GM12878 (cell line): ENCODE measurements at regions not wholly inside any gene's neighbourhood (a gene's known extent, or its start where the extent isn't known, plus 50 kb on each side); places are given as distances from the start of the nearest gene placed in this dataset.

ENCODE experiments used
- ATAC-seq: fragments of 200-7000 bp; cut with Tn5 transposase; 3 replicates; pipeline ENCODE4 v1.9.1; 2020; ENCODE audit warnings: mild to moderate bottlenecking, moderate library complexity
- BruUV-seq: library from RNA; stranded (reverse); fragments of 400-500 nt; replicated peaks from 2 replicates; lab custom pipeline; 2021; lab: Mats Ljungman, UMichigan
- CTCF ChIA-PET: fragments of 300-600 bp; sonication (Branson Sonifier 250); formaldehyde crosslinking; extraction: SDS; loops from one replicate; lab custom pipeline; 2021; ENCODE audit warnings: inconsistent platforms; lab: Yijun Ruan, JAX
- POLR2A ChIA-PET: fragments of 350-600 bp; formaldehyde crosslinking; extraction: SDS; loops from one replicate; lab custom pipeline; 2021; ENCODE audit warnings: inconsistent platforms; lab: Charles Lee
- RAD21 ChIA-PET: fragments of 300-600 bp; sonication (Branson Sonifier 250); formaldehyde crosslinking; loops from one replicate; lab custom pipeline; 2023; ENCODE audit warnings: antibody characterized with exemption; ENCODE audit not compliant: unreplicated experiment; lab: Charles Lee
- SMC1A ChIA-PET: fragments of 300-600 bp; sonication (Branson Sonifier 250); formaldehyde crosslinking; loops from one replicate; lab custom pipeline; 2023; ENCODE audit not compliant: unreplicated experiment, uncharacterized antibody; lab: Charles Lee
- DNase-seq: peaks from one replicate; pipeline ENCODE4 v3.0.0-alpha.2; 2011; ENCODE audit warnings: low read depth, low spot score
- FAIRE-seq: peaks from 3 replicates; lab custom pipeline; 2011; peaks lifted over from hg19 to GRCh38; lab: Jason Lieb, UNC
- H2AFZ ChIP-seq: 2 replicates; pipeline ENCODE4 v1.6.0; 2011; ENCODE audit warnings: low read depth, low read length, control low read depth; ENCODE audit not compliant: control insufficient read depth
- H3K27ac ChIP-seq: 2 replicates; pipeline ENCODE4 v1.5.1; 2011; ENCODE audit warnings: control low read depth; ENCODE audit not compliant: control insufficient read depth, insufficient read depth
- H3K27me3 ChIP-seq, 2 experiments: replicated peaks in 1 of 2; 2 replicates each; pipeline versions ENCODE4 v1.6.0 to v1.6.1; 2011; ENCODE audit warnings: low read length in 1 of 2; ENCODE audit not compliant: control insufficient read depth in 2 of 2, insufficient read depth in 2 of 2
- H3K36me3 ChIP-seq, 2 experiments: 2 replicates each; pipeline ENCODE4 v1.5.1; 2011; ENCODE audit warnings: low read length in 1 of 2; ENCODE audit not compliant: control insufficient read depth in 2 of 2, insufficient read depth in 2 of 2
- H3K4me1 ChIP-seq: 2 replicates; pipeline ENCODE4 v1.6.1; 2011; ENCODE audit warnings: mild to moderate bottlenecking, low read length, moderate library complexity, mixed read lengths; ENCODE audit not compliant: control insufficient read depth, insufficient read depth
- H3K4me2 ChIP-seq: 2 replicates; pipeline ENCODE4 v1.6.0; 2011; ENCODE audit warnings: control low read depth; ENCODE audit not compliant: control insufficient read depth, insufficient read depth
- H3K4me3 ChIP-seq: fragments of 200-600 bp; sonication (generic); 2 replicates; pipeline ENCODE4 v1.5.1; 2016
- H3K79me2 ChIP-seq: 2 replicates; pipeline ENCODE4 v1.6.0; 2011; ENCODE audit warnings: low read length; ENCODE audit not compliant: control insufficient read depth, insufficient read depth
- H3K9ac ChIP-seq: 2 replicates; pipeline ENCODE4 v1.8.0; 2011; ENCODE audit warnings: low read length, control low read depth, mixed read lengths; ENCODE audit not compliant: control insufficient read depth, insufficient read depth
- H3K9me3 ChIP-seq: replicated peaks from 3 replicates; pipeline ENCODE4 v1.5.1; 2011; ENCODE audit warnings: mild to moderate bottlenecking, low read length; ENCODE audit not compliant: control insufficient read depth, insufficient read depth
- H4K20me1 ChIP-seq: 2 replicates; pipeline ENCODE4 v1.6.0; 2011; ENCODE audit not compliant: control insufficient read depth, insufficient read depth
- CBX5 ChIP-seq: sonication (generic); IDR thresholded peaks from 2 replicates; pipeline ENCODE4 v1.6.1; 2016; ENCODE audit warnings: low read depth, moderate library complexity, mild to moderate bottlenecking, inconsistent platforms
- ESRRA ChIP-seq: IDR thresholded peaks from 2 replicates; pipeline ENCODE4 v1.6.1; 2012; ENCODE audit warnings: mild to moderate bottlenecking, low read length, improper control_type of control experiment
- IKZF1 ChIP-seq: fragments of 450-650 bp; conservative IDR thresholded peaks from 2 replicates; pipeline ENCODE4 v1.6.1; 2017; ENCODE audit warnings: antibody characterized with exemption, mild to moderate bottlenecking
- IRF3 ChIP-seq: fragments of 450-650 bp; IDR thresholded peaks from 2 replicates; pipeline ENCODE4 v1.6.1; 2014; ENCODE audit warnings: mild to moderate bottlenecking
- KLF5 ChIP-seq: fragments of 450-650 bp; IDR thresholded peaks from 2 replicates; pipeline ENCODE4 v1.6.1; 2014; ENCODE audit warnings: mild to moderate bottlenecking; ENCODE audit not compliant: partially characterized antibody
- NKRF ChIP-seq: fragments of 450-650 bp; conservative IDR thresholded peaks from 2 replicates; pipeline ENCODE4 v1.6.1; 2017; ENCODE audit warnings: mild to moderate bottlenecking, moderate library complexity
- RB1 ChIP-seq: fragments of 450-650 bp; formaldehyde crosslinking; IDR thresholded peaks from 2 replicates; pipeline ENCODE4 v1.6.1; 2017; ENCODE audit warnings: mild to moderate bottlenecking, borderline replicate concordance
- SMAD1 ChIP-seq: fragments of 450-650 bp; IDR thresholded peaks from 2 replicates; pipeline ENCODE4 v1.6.1; 2018; ENCODE audit warnings: mild to moderate bottlenecking, low read depth; ENCODE audit not compliant: partially characterized antibody
- SP1 ChIP-seq: IDR thresholded peaks from one replicate; pipeline ENCODE4 v1.6.1; 2011; ENCODE audit warnings: low read depth, low read length
- SRF ChIP-seq, 2 experiments: IDR thresholded peaks; 2 replicates each; pipeline ENCODE4 v1.6.1; 2011; ENCODE audit warnings: low read depth in 2 of 2, low read length in 2 of 2, mild to moderate bottlenecking in 1 of 2, moderate library complexity in 1 of 2
- ZNF274 ChIP-seq: IDR thresholded peaks from one replicate; pipeline ENCODE4 v1.8.0; 2011; ENCODE audit not compliant: insufficient read length, insufficient read depth
- WGBS: methylation state at CpG from one replicate; pipeline ENCODE4 v1.1.6; 2016; ENCODE audit warnings: low lambda C conversion rate; ENCODE audit not compliant: insufficient replicate concordance, insufficient coverage; ENCODE audit errors: missing lambda C conversion rate; 5-methylcytosine and 5-hydroxymethylcytosine counted together
- in situ Hi-C: fragments of 300-500 bp; cut with MboI; formaldehyde crosslinking; loops from 9 replicates; pipeline ENCODE4 v1.14.3; 2018; ENCODE audit warnings: mixed read lengths
- intact Hi-C: fragments of 100-400 bp; cut with micrococcal nuclease; formaldehyde crosslinking; loops from one replicate; pipeline ENCODE4 v1.14.2; 2022; ENCODE audit not compliant: unreplicated experiment
- TF ChIP-seq, protein P1 (sequence below): fragments of 450-650 bp; formaldehyde crosslinking; IDR thresholded peaks from 2 replicates; pipeline ENCODE4 v1.4.0; 2022; ENCODE audit warnings: mild to moderate bottlenecking, moderate library complexity
- TF ChIP-seq, protein P2 (sequence below): IDR thresholded peaks from 2 replicates; pipeline ENCODE4 v1.6.1; 2012; ENCODE audit warnings: mild to moderate bottlenecking, low read depth, low read length

DNA sequence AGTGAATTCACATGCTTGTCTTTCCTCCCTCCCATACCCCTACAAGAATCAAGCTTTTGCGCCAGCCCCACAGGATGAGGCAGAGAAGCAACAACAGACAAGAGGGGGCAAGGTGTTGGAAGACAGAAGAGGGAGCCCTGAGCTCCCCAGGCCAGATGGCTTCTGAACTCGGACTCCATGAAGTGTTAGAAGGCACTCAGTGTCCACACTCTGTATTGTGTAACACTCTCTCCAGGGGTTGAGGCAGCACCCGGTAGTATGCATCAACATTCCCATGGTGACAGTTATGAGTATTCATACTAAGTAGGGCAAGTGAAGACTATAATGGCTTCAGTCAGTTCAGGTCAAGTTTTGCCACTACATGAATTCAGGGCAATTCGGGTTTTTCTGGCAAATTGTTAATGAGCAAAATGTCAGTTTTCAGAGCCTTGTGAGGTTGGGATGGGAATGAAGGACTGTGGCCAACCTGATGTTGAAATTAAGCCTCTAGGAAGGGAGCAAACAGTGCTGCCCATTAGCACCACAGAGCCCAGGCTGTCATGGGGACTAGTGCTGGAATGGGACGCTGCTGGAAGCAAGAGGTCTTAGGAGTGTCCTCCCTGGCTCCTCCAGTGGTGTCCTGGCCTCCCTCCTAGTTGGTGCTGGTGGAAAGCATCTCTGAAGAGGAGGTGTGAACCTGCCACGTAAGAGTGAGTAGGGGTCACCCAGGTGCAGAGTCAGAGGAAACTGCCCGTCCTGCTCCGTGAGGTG is 79.4 kb downstream of the KLF15 start (continued):
- TF ChIP-seq NKRF, result no peak
- no peak for TF ChIP-seq ZNF274
- TF ChIP-seq, all 136 proteins: peak for 0

DNA sequence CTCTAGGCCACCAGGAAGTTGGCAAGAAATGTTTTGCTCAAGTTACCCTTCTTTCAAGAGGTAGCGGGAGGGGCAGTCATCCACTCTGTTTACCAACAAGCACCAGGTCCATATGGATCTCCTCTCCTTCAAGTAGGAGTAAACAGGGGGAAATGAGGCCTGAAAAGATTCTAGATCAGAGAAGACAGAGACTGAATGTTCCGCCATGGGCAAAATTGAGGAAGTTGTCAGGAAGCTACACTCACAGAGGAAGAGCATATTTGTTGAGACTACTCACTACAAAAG is 81.6 kb downstream of the KLF15 start:
- no peaks in the 10 kb centered on the region for H3K9me3 ChIP-seq
- no peaks in the 10 kb centered on the region for H4K20me1 ChIP-seq
- BruUV-seq, result no TSS peak
- DNase-seq, result no peak
- no peaks in the 10 kb centered on the region for H3K36me3 ChIP-seq
- ChIA-PET CTCF (no interaction called here), POLR2A (no interaction called here), SMC1A (no interaction called here), RAD21 (no interaction called here)
- no peaks in the 10 kb centered on the region for H3K4me1 ChIP-seq
- FAIRE-seq, result no peak
- H3K27me3 ChIP-seq, result peaks cover 0 to 3% of the 10 kb centered on the region in 2 experiments; a peak in 1 of 4 replicates
- no peak overlapping the region for H3K27ac ChIP-seq
- WGBS, result 3% methylated on average over 2 of the region's 2 CpGs
- no peak overlapping the region for H3K4me2 ChIP-seq
- H3K4me3 ChIP-seq, result no peak overlapping the region
- no peak overlapping the region for H2AFZ ChIP-seq
- ATAC-seq, result no peak
- in situ Hi-C loops (loop anchor here (25.0 kb wide), 1 partner anchor 112 kb away; the partner anchor contains the start of gene CFAP100), intact Hi-C loops (no loop called here)
- H3K79me2 ChIP-seq, result no peaks in the 10 kb centered on the region
- H3K9ac ChIP-seq, result no peak overlapping the region
- no peak for TF ChIP-seq IRF3
- TF ChIP-seq KLF5, result no peak
- no peak for TF ChIP-seq SRF (IDR thresholded peaks at IDR 0.05; ENCODE audit: low read depth in 2 of 2, low read length in 2 of 2)
- TF ChIP-seq RB1, result no peak
- TF ChIP-seq, protein P1, sequence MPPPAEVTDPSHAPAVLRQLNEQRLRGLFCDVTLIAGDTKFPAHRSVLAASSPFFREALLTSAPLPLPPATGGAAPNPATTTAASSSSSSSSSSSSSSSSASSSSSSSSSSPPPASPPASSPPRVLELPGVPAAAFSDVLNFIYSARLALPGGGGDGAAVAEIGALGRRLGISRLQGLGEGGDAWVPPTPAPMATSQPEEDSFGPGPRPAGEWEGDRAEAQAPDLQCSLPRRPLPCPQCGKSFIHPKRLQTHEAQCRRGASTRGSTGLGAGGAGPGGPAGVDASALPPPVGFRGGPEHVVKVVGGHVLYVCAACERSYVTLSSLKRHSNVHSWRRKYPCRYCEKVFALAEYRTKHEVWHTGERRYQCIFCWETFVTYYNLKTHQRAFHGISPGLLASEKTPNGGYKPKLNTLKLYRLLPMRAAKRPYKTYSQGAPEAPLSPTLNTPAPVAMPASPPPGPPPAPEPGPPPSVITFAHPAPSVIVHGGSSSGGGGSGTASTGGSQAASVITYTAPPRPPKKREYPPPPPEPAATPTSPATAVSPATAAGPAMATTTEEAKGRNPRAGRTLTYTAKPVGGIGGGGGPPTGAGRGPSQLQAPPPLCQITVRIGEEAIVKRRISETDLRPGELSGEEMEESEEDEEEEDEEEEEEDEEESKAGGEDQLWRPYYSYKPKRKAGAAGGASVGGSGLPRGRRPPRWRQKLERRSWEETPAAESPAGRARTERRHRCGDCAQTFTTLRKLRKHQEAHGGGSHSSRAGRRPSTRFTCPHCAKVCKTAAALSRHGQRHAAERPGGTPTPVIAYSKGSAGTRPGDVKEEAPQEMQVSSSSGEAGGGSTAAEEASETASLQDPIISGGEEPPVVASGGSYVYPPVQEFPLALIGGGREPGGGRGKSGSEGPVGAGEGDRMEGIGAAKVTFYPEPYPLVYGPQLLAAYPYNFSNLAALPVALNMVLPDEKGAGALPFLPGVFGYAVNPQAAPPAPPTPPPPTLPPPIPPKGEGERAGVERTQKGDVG (CRISPR knock-in tag), result no peak
- TF ChIP-seq SP1, result no peak
- TF ChIP-seq, protein P2, sequence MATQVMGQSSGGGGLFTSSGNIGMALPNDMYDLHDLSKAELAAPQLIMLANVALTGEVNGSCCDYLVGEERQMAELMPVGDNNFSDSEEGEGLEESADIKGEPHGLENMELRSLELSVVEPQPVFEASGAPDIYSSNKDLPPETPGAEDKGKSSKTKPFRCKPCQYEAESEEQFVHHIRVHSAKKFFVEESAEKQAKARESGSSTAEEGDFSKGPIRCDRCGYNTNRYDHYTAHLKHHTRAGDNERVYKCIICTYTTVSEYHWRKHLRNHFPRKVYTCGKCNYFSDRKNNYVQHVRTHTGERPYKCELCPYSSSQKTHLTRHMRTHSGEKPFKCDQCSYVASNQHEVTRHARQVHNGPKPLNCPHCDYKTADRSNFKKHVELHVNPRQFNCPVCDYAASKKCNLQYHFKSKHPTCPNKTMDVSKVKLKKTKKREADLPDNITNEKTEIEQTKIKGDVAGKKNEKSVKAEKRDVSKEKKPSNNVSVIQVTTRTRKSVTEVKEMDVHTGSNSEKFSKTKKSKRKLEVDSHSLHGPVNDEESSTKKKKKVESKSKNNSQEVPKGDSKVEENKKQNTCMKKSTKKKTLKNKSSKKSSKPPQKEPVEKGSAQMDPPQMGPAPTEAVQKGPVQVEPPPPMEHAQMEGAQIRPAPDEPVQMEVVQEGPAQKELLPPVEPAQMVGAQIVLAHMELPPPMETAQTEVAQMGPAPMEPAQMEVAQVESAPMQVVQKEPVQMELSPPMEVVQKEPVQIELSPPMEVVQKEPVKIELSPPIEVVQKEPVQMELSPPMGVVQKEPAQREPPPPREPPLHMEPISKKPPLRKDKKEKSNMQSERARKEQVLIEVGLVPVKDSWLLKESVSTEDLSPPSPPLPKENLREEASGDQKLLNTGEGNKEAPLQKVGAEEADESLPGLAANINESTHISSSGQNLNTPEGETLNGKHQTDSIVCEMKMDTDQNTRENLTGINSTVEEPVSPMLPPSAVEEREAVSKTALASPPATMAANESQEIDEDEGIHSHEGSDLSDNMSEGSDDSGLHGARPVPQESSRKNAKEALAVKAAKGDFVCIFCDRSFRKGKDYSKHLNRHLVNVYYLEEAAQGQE, result no peak
- no peak for TF ChIP-seq ESRRA
- no peak for TF ChIP-seq SMAD1
- no peak for TF ChIP-seq CBX5
- no peak for TF ChIP-seq IKZF1
